Smooth muscle cell (in vitro differentiated cells): ENCODE measurements at regions not wholly inside any gene's neighbourhood (a gene's known extent, or its start where the extent isn't known, plus 50 kb on each side); places are given as distances from the start of the nearest gene placed in this dataset.

ENCODE experiments used
- DNase-seq: peaks from one replicate; lab custom pipeline; 2025; ENCODE audit not compliant: unreplicated experiment; lab: John Stamatoyannopoulos, UW
- H2AFZ ChIP-seq: fragments of 200-600 bp; sonication (generic); 2 replicates; pipeline ENCODE4 v1.6.0; 2016; ENCODE audit warnings: antibody characterized with exemption, low read depth, mild to moderate bottlenecking
- H3F3A ChIP-seq: fragments of 200-600 bp; sonication (generic); 2 replicates; pipeline ENCODE4 v1.6.0; 2017; ENCODE audit warnings: antibody characterized with exemption, low read depth
- H3K27ac ChIP-seq: fragments of 200-600 bp; sonication (generic); 2 replicates; pipeline ENCODE4 v1.5.1; 2016; ENCODE audit warnings: low read depth, mild to moderate bottlenecking
- H3K27me3 ChIP-seq: fragments of 200-600 bp; sonication (generic); 2 replicates; pipeline ENCODE4 v1.6.1; 2016; ENCODE audit warnings: low read depth, mild to moderate bottlenecking
- H3K36me3 ChIP-seq: fragments of 200-600 bp; sonication (generic); 2 replicates; pipeline ENCODE4 v1.5.1; 2016; ENCODE audit warnings: low read depth
- H3K4me1 ChIP-seq: fragments of 200-600 bp; sonication (generic); 2 replicates; pipeline ENCODE4 v1.5.1; 2016; ENCODE audit warnings: low read depth
- H3K4me2 ChIP-seq: fragments of 200-600 bp; sonication (generic); 2 replicates; pipeline ENCODE4 v1.6.0; 2016; ENCODE audit warnings: mild to moderate bottlenecking
- H3K4me3 ChIP-seq: fragments of 200-600 bp; sonication (generic); 2 replicates; pipeline ENCODE4 v1.5.1; 2016; ENCODE audit warnings: mild to moderate bottlenecking
- H3K79me2 ChIP-seq: fragments of 200-600 bp; sonication (generic); 2 replicates; pipeline ENCODE4 v1.6.0; 2016; ENCODE audit warnings: low read depth, mild to moderate bottlenecking
- H3K9ac ChIP-seq: fragments of 200-600 bp; sonication (generic); 2 replicates; pipeline ENCODE4 v1.6.0; 2016; ENCODE audit warnings: low read depth
- H3K9me3 ChIP-seq: fragments of 200-600 bp; sonication (generic); replicated peaks from 2 replicates; pipeline ENCODE4 v1.5.1; 2016; ENCODE audit warnings: low read depth
- H4K20me1 ChIP-seq: fragments of 200-600 bp; sonication (generic); 2 replicates; pipeline ENCODE4 v1.6.0; 2016; ENCODE audit warnings: low read depth
- CTCF ChIP-seq: fragments of 200-600 bp; sonication (generic); IDR thresholded peaks from 2 replicates; pipeline ENCODE4 v1.5.1; 2017; ENCODE audit warnings: borderline replicate concordance, mild to moderate bottlenecking, antibody characterized with exemption; ENCODE audit not compliant: insufficient read depth, poor library complexity, severe bottlenecking
- WGBS: methylation state at CpG from one replicate; pipeline ENCODE4 v1.1.7; 2016; ENCODE audit warnings: low lambda C conversion rate; 5-methylcytosine and 5-hydroxymethylcytosine counted together

- Histone ChIP-seq H3K9ac (no peak overlapping the region), H4K20me1 (no peaks in the 10 kb centered on the region), H3K79me2 (no peaks in the 10 kb centered on the region), H3K27ac (no peak overlapping the region), H3K9me3 (no peaks in the 10 kb centered on the region), H3F3A (no peaks in the 10 kb centered on the region), H3K27me3 (no peaks in the 10 kb centered on the region), H2AFZ (no peak overlapping the region), H3K4me2 (no peak overlapping the region), H3K4me1 (no peaks in the 10 kb centered on the region), H3K36me3 (no peaks in the 10 kb centered on the region), H3K4me3 (no peak overlapping the region)
- WGBS: 65% methylated on average over 3 of the region's 3 CpGs
- no peak for DNase-seq
- no peak for TF ChIP-seq CTCF
These were observed 524.4 kb downstream of the BCL11A start for GRCh38 chr2:60028849-60029565.

DNA sequence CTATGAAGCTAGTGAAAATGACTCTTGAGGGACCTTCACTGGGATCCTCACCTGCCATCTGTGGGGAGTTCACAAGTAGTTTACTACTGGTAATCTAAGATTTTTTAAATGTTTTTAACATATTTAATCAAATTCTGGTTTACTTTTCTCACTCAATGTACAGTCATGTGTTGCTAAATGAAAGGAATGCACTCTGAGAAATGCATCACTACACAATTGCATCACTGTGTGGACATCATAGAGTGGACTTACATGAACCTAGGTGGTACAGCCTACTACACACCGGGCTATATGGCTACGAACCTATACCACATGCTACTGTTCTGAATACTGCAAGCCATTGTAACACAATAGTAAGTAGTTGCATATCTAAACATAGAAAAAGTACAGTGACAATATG lies 528.0 kb downstream of the BCL11A start:
- Histone ChIP-seq H3K9me3 (no peaks in the 10 kb centered on the region), H3K27ac (no peak overlapping the region), H3K4me1 (no peaks in the 10 kb centered on the region), H3F3A (no peaks in the 10 kb centered on the region), H3K4me3 (no peak overlapping the region), H4K20me1 (no peaks in the 10 kb centered on the region), H3K9ac (no peak overlapping the region), H3K4me2 (no peak overlapping the region), H3K79me2 (no peaks in the 10 kb centered on the region), H2AFZ (no peak overlapping the region), H3K27me3 (no peaks in the 10 kb centered on the region), H3K36me3 (no peaks in the 10 kb centered on the region)
- no peak for DNase-seq
- WGBS: 92% methylated on average over 2 of the region's 2 CpGs
- no peak for TF ChIP-seq CTCF

GRCh38 chr2:60023256-60023985 lies 530.0 kb downstream of the BCL11A start:
- Histone ChIP-seq H3K4me1 (no peaks in the 10 kb centered on the region), H4K20me1 (no peaks in the 10 kb centered on the region), H3K4me3 (no peak overlapping the region), H3K27me3 (no peaks in the 10 kb centered on the region), H3K9me3 (no peaks in the 10 kb centered on the region), H3K27ac (no peak overlapping the region), H3K9ac (no peak overlapping the region), H3K79me2 (no peaks in the 10 kb centered on the region), H3K36me3 (no peaks in the 10 kb centered on the region), H3K4me2 (no peak overlapping the region), H2AFZ (no peak overlapping the region), H3F3A (no peaks in the 10 kb centered on the region)
- TF ChIP-seq CTCF: no peak
- 89% methylated on average over 5 of the region's 5 CpGs for WGBS
- DNase-seq: no peak

GRCh38 chr2:60007671-60008070 lies 545.8 kb downstream of the BCL11A start:
- Histone ChIP-seq H3K4me3 (no peak overlapping the region), H2AFZ (no peak overlapping the region), H3K27me3 (no peaks in the 10 kb centered on the region), H3K9ac (no peak overlapping the region), H3K36me3 (no peaks in the 10 kb centered on the region), H3K4me1 (no peaks in the 10 kb centered on the region), H3K4me2 (no peak overlapping the region), H3K79me2 (no peaks in the 10 kb centered on the region), H3F3A (no peaks in the 10 kb centered on the region), H3K27ac (no peak overlapping the region), H4K20me1 (no peaks in the 10 kb centered on the region), H3K9me3 (no peaks in the 10 kb centered on the region)
- DNase-seq: no peak
- no peak for TF ChIP-seq CTCF
- 87% methylated on average over 2 of the region's 2 CpGs for WGBS
